ENCODE measurements at regions not wholly inside any gene's neighbourhood (a gene's known extent, or its start where the extent isn't known, plus 50 kb on each side); places are given as distances from the start of the nearest gene placed in this dataset.

- POLR2A ChIA-PET, result no interaction called here
- CTCF ChIA-PET, result no interaction called here
- no peak for TF ChIP-seq FOXA1 (IDR thresholded peaks at IDR 0.05)
- no peak for TF ChIP-seq ELF4 (IDR thresholded peaks at IDR 0.05)
- no peak for TF ChIP-seq LEF1 (IDR thresholded peaks at IDR 0.05; ENCODE audit: borderline replicate concordance)
- no peak for TF ChIP-seq CTBP1 (IDR thresholded peaks at IDR 0.05; ENCODE audit: borderline replicate concordance)
- no peak for TF ChIP-seq ZNF384 (IDR thresholded peaks at IDR 0.05)
- no peak for TF ChIP-seq HDGF (IDR thresholded peaks at IDR 0.05; ENCODE audit: borderline replicate concordance)
- no peak for TF ChIP-seq PKNOX1 (IDR thresholded peaks at IDR 0.05)
- no peak for TF ChIP-seq ARNT (IDR thresholded peaks at IDR 0.05)
- TF ChIP-seq NFRKB (IDR thresholded peaks at IDR 0.05), result no peak
- TF ChIP-seq SP1 (IDR thresholded peaks at IDR 0.05), result no peak
- no peak for TF ChIP-seq BHLHE40 (IDR thresholded peaks at IDR 0.05; ENCODE audit: borderline replicate concordance)
- no peak for TF ChIP-seq FOXK2 (IDR thresholded peaks at IDR 0.05)
- no peak for TF ChIP-seq TARDBP (IDR thresholded peaks at IDR 0.05)
- no peak for TF ChIP-seq SUZ12 (IDR thresholded peaks at IDR 0.05)
- DNase-seq (ENCODE audit: extremely low spot score), result no peak
Measured at GRCh38 chr10:78619896-78620295, 448.9 kb upstream of the ZMIZ1 start.

- no peak for TF ChIP-seq NFRKB (IDR thresholded peaks at IDR 0.05)
- TF ChIP-seq ELF4 (IDR thresholded peaks at IDR 0.05), result no peak
- TF ChIP-seq ARNT (IDR thresholded peaks at IDR 0.05), result no peak
- TF ChIP-seq FOXK2 (IDR thresholded peaks at IDR 0.05), result no peak
- TF ChIP-seq L3MBTL2 (conservative IDR thresholded peaks at IDR 0.05), result no peak
- no peak for TF ChIP-seq TARDBP (IDR thresholded peaks at IDR 0.05)
- no peak for TF ChIP-seq FOXA1 (IDR thresholded peaks at IDR 0.05)
- TF ChIP-seq FOXM1 (IDR thresholded peaks at IDR 0.05; ENCODE audit: borderline replicate concordance), result no peak
- TF ChIP-seq HDGF (IDR thresholded peaks at IDR 0.05; ENCODE audit: borderline replicate concordance), result no peak
- TF ChIP-seq SP1 (IDR thresholded peaks at IDR 0.05), result no peak
- no peak for TF ChIP-seq SUZ12 (IDR thresholded peaks at IDR 0.05)
- TF ChIP-seq LEF1 (IDR thresholded peaks at IDR 0.05; ENCODE audit: borderline replicate concordance), result no peak
- ChIA-PET POLR2A (no interaction called here), CTCF (no interaction called here)
- DNase-seq (ENCODE audit: extremely low spot score), result no peak
Measured at GRCh38 chr10:78620985-78621799, 447.6 kb upstream of the ZMIZ1 start.

GRCh38 chr10:78623578-78624215 is 445.1 kb upstream of the ZMIZ1 start:
- CTCF ChIA-PET, result interaction anchor here (0.7 kb wide), 1 partner anchor 390 kb away, joined by 4 read pairs; no protein-coding TSS in a partner anchor
- TF ChIP-seq FOXM1 (IDR thresholded peaks at IDR 0.05; ENCODE audit: borderline replicate concordance) (no peak), BHLHE40 (IDR thresholded peaks at IDR 0.05; ENCODE audit: borderline replicate concordance) (no peak), CTBP1 (IDR thresholded peaks at IDR 0.05; ENCODE audit: borderline replicate concordance) (no peak), PKNOX1 (IDR thresholded peaks at IDR 0.05) (no peak), HDGF (IDR thresholded peaks at IDR 0.05; ENCODE audit: borderline replicate concordance) (no peak), NFRKB (IDR thresholded peaks at IDR 0.05) (no peak), SP1 (IDR thresholded peaks at IDR 0.05) (no peak), TARDBP (IDR thresholded peaks at IDR 0.05) (no peak), FOXK2 (IDR thresholded peaks at IDR 0.05) (no peak), FOXA1 (IDR thresholded peaks at IDR 0.05) (no peak), ELF4 (IDR thresholded peaks at IDR 0.05) (no peak), ZNF384 (IDR thresholded peaks at IDR 0.05) (no peak), L3MBTL2 (conservative IDR thresholded peaks at IDR 0.05) (no peak), ARNT (IDR thresholded peaks at IDR 0.05) (no peak), LEF1 (IDR thresholded peaks at IDR 0.05; ENCODE audit: borderline replicate concordance) (no peak), SUZ12 (IDR thresholded peaks at IDR 0.05) (no peak)
- POLR2A ChIA-PET, result interaction anchor here (0.7 kb wide), 1 partner anchor 11 kb away, joined by 3 read pairs; no protein-coding TSS in a partner anchor
- no peak for DNase-seq (ENCODE audit: extremely low spot score)

GRCh38 chr10:78624791-78625190 is 444.0 kb upstream of the ZMIZ1 start:
- CTCF ChIA-PET, result no interaction called here
- DNase-seq (ENCODE audit: extremely low spot score), result no peak
- POLR2A ChIA-PET, result no interaction called here
- no peak for TF ChIP-seq SP1 (IDR thresholded peaks at IDR 0.05)
- no peak for TF ChIP-seq FOXM1 (IDR thresholded peaks at IDR 0.05; ENCODE audit: borderline replicate concordance)
- no peak for TF ChIP-seq ARNT (IDR thresholded peaks at IDR 0.05)
- no peak for TF ChIP-seq NFRKB (IDR thresholded peaks at IDR 0.05)
- TF ChIP-seq ELF4 (IDR thresholded peaks at IDR 0.05), result no peak
- no peak for TF ChIP-seq LEF1 (IDR thresholded peaks at IDR 0.05; ENCODE audit: borderline replicate concordance)

- no peak for DNase-seq (ENCODE audit: extremely low spot score)
- TF ChIP-seq SUZ12 (IDR thresholded peaks at IDR 0.05) (no peak), ZNF384 (IDR thresholded peaks at IDR 0.05) (no peak), LEF1 (IDR thresholded peaks at IDR 0.05; ENCODE audit: borderline replicate concordance) (no peak), FOXK2 (IDR thresholded peaks at IDR 0.05) (no peak), L3MBTL2 (conservative IDR thresholded peaks at IDR 0.05) (no peak), ELF4 (IDR thresholded peaks at IDR 0.05) (no peak), FOXM1 (IDR thresholded peaks at IDR 0.05; ENCODE audit: borderline replicate concordance) (no peak), CTBP1 (IDR thresholded peaks at IDR 0.05; ENCODE audit: borderline replicate concordance) (no peak), FOXA1 (IDR thresholded peaks at IDR 0.05) (no peak), PKNOX1 (IDR thresholded peaks at IDR 0.05) (no peak), NFRKB (IDR thresholded peaks at IDR 0.05) (no peak), TARDBP (IDR thresholded peaks at IDR 0.05) (no peak), ARNT (IDR thresholded peaks at IDR 0.05) (no peak), HDGF (IDR thresholded peaks at IDR 0.05; ENCODE audit: borderline replicate concordance) (no peak), SP1 (IDR thresholded peaks at IDR 0.05) (no peak), BHLHE40 (IDR thresholded peaks at IDR 0.05; ENCODE audit: borderline replicate concordance) (no peak)
- ChIA-PET POLR2A (no interaction called here), CTCF (no interaction called here)
Measured at GRCh38 chr10:78626471-78626870, 442.3 kb upstream of the ZMIZ1 start.

All from HEK293T (cell line).